Bronchial epithelial cell (primary cell): ENCODE measurements at regions not wholly inside any gene's neighbourhood (a gene's known extent, or its start where the extent isn't known, plus 50 kb on each side); places are given as distances from the start of the nearest gene placed in this dataset.

ENCODE experiments used
- DNase-seq: peaks from one replicate; pipeline ENCODE4 v3.0.0-alpha.2; 2010; ENCODE audit warnings: low read depth
- FAIRE-seq: peaks from 2 replicates; lab custom pipeline; 2011; peaks lifted over from hg19 to GRCh38; lab: Jason Lieb, UNC
- H3K27me3 ChIP-seq: 2 replicates; pipeline ENCODE4 v1.5.1; 2011; ENCODE audit warnings: low read length; ENCODE audit not compliant: control insufficient read depth, insufficient read depth
- H3K36me3 ChIP-seq: 2 replicates; pipeline ENCODE4 v1.5.1; 2011; ENCODE audit warnings: low read length; ENCODE audit not compliant: control insufficient read depth, insufficient read depth
- H3K4me3 ChIP-seq: 2 replicates; pipeline ENCODE4 v1.5.1; 2011; ENCODE audit warnings: mild to moderate bottlenecking, low read depth, low read length, control low read depth
- TF ChIP-seq, protein P1 (sequence below): IDR thresholded peaks from 2 replicates; pipeline ENCODE4 v1.5.1; 2011; ENCODE audit warnings: mild to moderate bottlenecking, moderate library complexity, low read length, control low read depth, inconsistent platforms; ENCODE audit not compliant: insufficient read depth, severe bottlenecking

DNA sequence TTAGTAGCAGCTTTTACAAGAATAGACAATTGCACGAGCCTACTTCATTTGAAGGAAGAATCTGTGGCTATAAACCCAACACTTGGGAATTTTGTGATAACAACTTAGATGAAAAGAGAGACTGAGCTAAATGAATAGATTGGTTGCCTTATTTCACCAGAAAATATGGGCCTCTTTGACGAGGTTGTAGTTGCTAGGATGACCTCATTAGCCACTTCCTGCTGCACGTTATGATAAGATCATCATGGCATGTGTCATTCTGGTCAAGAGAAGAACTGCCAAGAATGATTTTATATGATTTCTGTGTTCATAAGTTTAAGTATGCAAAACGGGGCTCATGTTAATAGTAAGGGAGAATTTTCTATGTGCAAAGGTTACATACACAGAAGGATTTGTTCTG is 321.9 kb upstream of the GIMD1 start:
- Histone ChIP-seq H3K4me3 (no peak overlapping the region), H3K36me3 (no peaks in the 10 kb centered on the region), H3K27me3 (no peaks in the 10 kb centered on the region)
- TF ChIP-seq, protein P1, sequence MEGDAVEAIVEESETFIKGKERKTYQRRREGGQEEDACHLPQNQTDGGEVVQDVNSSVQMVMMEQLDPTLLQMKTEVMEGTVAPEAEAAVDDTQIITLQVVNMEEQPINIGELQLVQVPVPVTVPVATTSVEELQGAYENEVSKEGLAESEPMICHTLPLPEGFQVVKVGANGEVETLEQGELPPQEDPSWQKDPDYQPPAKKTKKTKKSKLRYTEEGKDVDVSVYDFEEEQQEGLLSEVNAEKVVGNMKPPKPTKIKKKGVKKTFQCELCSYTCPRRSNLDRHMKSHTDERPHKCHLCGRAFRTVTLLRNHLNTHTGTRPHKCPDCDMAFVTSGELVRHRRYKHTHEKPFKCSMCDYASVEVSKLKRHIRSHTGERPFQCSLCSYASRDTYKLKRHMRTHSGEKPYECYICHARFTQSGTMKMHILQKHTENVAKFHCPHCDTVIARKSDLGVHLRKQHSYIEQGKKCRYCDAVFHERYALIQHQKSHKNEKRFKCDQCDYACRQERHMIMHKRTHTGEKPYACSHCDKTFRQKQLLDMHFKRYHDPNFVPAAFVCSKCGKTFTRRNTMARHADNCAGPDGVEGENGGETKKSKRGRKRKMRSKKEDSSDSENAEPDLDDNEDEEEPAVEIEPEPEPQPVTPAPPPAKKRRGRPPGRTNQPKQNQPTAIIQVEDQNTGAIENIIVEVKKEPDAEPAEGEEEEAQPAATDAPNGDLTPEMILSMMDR: no peak
- peak; percentile 70 for DNase-seq
- FAIRE-seq: no peak

DNA sequence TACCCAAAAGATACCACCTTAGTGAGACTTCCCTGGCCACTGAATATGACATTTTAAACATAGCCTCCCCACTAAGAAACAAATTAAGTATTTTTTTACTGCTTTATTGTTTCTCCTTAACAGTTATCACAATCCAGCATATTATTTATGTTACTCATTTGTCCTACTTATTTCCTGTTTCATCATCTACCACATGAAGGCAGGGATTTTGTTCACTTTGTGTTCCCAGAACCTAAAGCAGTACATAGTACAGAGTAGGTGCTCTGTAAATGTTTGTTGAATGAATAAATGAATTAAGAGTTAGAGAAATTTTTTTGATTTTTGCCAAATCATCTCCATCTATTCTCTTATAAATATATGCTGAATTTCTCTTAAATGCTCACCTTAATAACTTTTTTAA is 318.4 kb upstream of the GIMD1 start:
- DNase-seq (peak; percentile 34), FAIRE-seq (no peak)
- Histone ChIP-seq H3K4me3 (no peak overlapping the region), H3K27me3 (no peaks in the 10 kb centered on the region), H3K36me3 (no peaks in the 10 kb centered on the region)
- TF ChIP-seq, protein P1: no peak

DNA sequence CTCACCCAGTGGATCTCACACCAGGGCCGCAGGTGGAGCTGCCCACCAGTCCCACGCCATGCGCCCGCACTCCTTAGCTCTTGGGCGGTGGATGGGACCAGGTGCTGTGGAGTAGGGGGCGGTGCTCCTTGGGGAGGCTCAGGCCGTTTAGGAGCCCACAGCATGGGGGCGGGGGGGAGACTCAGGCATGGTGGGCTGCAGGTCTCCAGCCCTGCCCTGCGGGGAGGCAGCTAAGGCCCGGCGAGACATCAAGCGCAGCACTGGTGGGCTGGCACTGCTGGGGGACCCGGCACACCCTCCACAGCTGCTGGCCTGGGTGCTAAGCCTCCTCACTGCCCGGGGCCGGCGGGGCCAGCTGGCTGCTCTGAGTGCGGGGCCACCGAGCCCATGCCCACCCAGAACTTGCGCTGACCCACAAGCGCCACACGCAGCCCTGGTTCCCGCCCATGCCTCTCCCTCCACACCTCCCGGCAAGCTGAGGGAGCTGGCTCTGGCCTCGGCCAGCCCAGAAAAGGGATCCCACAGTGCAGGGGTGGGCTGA is 312.9 kb upstream of the GIMD1 start:
- DNase-seq: no peak
- Histone ChIP-seq H3K36me3 (no peaks in the 10 kb centered on the region), H3K4me3 (no peak overlapping the region), H3K27me3 (no peaks in the 10 kb centered on the region)
- TF ChIP-seq, protein P1: no peak
- no peak for FAIRE-seq

DNA sequence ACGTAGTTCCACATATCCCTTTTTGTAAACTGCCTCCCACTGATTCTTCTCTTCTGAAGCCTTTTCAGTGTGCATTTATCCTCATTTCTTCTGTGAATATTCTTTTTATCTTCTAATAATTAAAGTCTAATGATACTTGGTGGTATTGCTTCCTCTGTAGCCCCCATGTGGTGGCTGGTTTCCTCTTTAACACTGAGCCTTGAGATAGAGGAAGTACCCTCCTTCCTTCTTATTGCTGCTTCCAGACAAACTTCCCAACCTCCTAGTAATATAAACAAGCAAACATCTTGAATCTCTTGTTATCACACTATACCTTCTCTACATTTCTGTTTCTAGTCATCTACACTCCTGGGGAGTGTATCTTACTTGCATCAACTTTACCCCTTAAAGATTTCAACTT is 310.5 kb upstream of the GIMD1 start:
- no peaks in the 10 kb centered on the region for H3K36me3 ChIP-seq
- no peaks in the 10 kb centered on the region for H3K27me3 ChIP-seq
- no peak overlapping the region for H3K4me3 ChIP-seq
- FAIRE-seq (no peak), DNase-seq (no peak)
- TF ChIP-seq, protein P1: no peak

DNA sequence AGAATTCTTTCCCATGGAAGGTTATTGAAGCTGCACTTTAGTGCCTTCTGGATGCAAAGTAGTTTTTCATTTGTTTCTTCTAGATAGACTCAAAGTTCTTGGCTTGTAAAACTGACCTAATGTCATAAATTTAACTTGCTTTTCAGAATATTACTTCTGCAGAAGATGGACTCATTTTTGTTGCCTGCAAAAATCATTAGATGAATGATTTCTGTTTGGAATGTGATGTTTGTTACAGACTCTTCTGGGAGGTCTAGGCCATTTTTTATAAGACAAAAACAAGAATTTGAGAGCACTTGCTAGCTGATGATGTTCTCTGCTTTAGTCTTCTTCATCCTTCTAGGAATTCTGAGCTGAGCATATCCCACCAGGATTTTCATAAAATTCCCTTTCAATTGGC is 308.6 kb upstream of the GIMD1 start:
- Histone ChIP-seq H3K4me3 (no peak overlapping the region), H3K27me3 (no peaks in the 10 kb centered on the region), H3K36me3 (no peaks in the 10 kb centered on the region)
- DNase-seq: no peak
- FAIRE-seq: no peak
- TF ChIP-seq, protein P1: no peak
